ENCODE measurements at regions not wholly inside any gene's neighbourhood (a gene's known extent, or its start where the extent isn't known, plus 50 kb on each side); places are given as distances from the start of the nearest gene placed in this dataset.

GRCh38 chr6:71592643-71593042 lies 293.7 kb upstream of the RIMS1 start:
- TF ChIP-seq, protein P1, sequence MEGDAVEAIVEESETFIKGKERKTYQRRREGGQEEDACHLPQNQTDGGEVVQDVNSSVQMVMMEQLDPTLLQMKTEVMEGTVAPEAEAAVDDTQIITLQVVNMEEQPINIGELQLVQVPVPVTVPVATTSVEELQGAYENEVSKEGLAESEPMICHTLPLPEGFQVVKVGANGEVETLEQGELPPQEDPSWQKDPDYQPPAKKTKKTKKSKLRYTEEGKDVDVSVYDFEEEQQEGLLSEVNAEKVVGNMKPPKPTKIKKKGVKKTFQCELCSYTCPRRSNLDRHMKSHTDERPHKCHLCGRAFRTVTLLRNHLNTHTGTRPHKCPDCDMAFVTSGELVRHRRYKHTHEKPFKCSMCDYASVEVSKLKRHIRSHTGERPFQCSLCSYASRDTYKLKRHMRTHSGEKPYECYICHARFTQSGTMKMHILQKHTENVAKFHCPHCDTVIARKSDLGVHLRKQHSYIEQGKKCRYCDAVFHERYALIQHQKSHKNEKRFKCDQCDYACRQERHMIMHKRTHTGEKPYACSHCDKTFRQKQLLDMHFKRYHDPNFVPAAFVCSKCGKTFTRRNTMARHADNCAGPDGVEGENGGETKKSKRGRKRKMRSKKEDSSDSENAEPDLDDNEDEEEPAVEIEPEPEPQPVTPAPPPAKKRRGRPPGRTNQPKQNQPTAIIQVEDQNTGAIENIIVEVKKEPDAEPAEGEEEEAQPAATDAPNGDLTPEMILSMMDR (IDR thresholded peaks at IDR 0.05 in 4 of 5, conservative IDR thresholded peaks at IDR 0.05 in 1 of 5): no peak
- no peak for TF ChIP-seq POLR2A (IDR thresholded peaks at IDR 0.05)
- no peaks in the 10 kb centered on the region for H3K27me3 ChIP-seq
- in situ Hi-C loops (cut with MboI; ENCODE audit: low sequenced_read_pairs in 4 of 4): no loop called here
- no peaks in the 10 kb centered on the region for H3K36me3 ChIP-seq
- intact Hi-C loops (cut with DNase I; ENCODE audit: low total_unique reads): no loop called here
- DNase-seq: no peak
- no peak overlapping the region for H3K27ac ChIP-seq
- no peak overlapping the region for H3K4me3 ChIP-seq
- no peaks in the 10 kb centered on the region for H3K9me3 ChIP-seq
- H3K4me1 ChIP-seq: no peaks in the 10 kb centered on the region
- no peak for ATAC-seq

DNA sequence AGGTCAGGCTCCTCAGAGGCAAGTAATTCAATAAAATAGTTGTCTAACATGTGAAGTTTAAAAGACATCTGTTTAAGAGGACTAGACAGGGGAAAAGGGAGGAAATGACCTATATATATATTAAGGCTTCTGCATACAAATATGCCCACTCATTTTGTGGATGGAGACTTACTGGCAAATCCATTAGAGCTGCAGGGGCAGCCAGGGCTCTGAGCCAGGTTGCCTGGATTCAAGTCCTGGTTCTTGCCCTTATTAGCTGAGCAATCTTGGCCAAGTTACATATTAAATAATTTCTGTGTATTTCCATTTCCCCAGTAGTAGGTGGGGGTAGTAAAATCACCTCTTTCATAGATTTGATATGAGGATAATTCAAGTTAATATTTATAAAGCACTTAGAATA lies 287.0 kb upstream of the RIMS1 start:
- ATAC-seq: no peak
- Histone ChIP-seq H3K27ac (no peak overlapping the region), H3K27me3 (no peaks in the 10 kb centered on the region), H3K4me1 (no peaks in the 10 kb centered on the region), H3K4me3 (no peak overlapping the region), H3K9me3 (no peaks in the 10 kb centered on the region), H3K36me3 (no peaks in the 10 kb centered on the region)
- in situ Hi-C loops (cut with MboI; ENCODE audit: low sequenced_read_pairs in 4 of 4): no loop called here
- intact Hi-C loops (cut with DNase I; ENCODE audit: low total_unique reads): no loop called here
- no peak for DNase-seq
- TF ChIP-seq POLR2A (IDR thresholded peaks at IDR 0.05): no peak
- TF ChIP-seq, protein P1 (IDR thresholded peaks at IDR 0.05 in 4 of 5, conservative IDR thresholded peaks at IDR 0.05 in 1 of 5): no peak

- Histone ChIP-seq H3K4me1 (no peaks in the 10 kb centered on the region), H3K9me3 (no peaks in the 10 kb centered on the region), H3K27ac (no peak overlapping the region), H3K27me3 (no peaks in the 10 kb centered on the region), H3K4me3 (no peak overlapping the region), H3K36me3 (no peaks in the 10 kb centered on the region)
- in situ Hi-C loops (cut with MboI; ENCODE audit: low sequenced_read_pairs in 4 of 4) (no loop called here), intact Hi-C loops (cut with DNase I; ENCODE audit: low total_unique reads) (no loop called here)
- no peak for TF ChIP-seq POLR2A (IDR thresholded peaks at IDR 0.05)
- TF ChIP-seq, protein P1 (IDR thresholded peaks at IDR 0.05 in 4 of 5, conservative IDR thresholded peaks at IDR 0.05 in 1 of 5): no peak
- DNase-seq: no peak
- no peak for ATAC-seq
Measured at GRCh38 chr6:71602385-71603007, 283.9 kb upstream of the RIMS1 start.

DNA sequence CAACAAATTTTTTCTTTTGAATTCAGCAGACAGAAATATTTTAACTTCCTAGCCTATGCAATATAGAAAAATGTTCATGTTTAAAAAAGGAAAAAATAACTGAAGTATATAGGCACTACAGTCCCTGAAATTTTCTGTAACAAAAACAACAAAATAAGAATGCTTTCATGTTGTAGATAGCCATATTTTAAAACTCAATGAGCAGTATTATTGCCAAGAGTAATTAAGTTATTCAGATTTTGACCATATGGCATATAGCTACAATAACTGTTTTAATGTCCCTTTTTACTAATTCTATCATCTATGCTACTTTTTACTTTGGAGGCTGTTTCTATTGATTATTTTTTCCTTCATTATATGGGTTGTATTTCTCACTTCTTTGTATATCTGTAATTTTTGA lies 283.3 kb upstream of the RIMS1 start:
- H3K4me1 ChIP-seq: no peaks in the 10 kb centered on the region
- ATAC-seq: no peak
- in situ Hi-C loops (cut with MboI; ENCODE audit: low sequenced_read_pairs in 4 of 4): no loop called here
- no peak overlapping the region for H3K4me3 ChIP-seq
- H3K27me3 ChIP-seq: no peaks in the 10 kb centered on the region
- H3K27ac ChIP-seq: no peak overlapping the region
- no peaks in the 10 kb centered on the region for H3K9me3 ChIP-seq
- no peak for DNase-seq
- TF ChIP-seq, protein P1 (IDR thresholded peaks at IDR 0.05 in 4 of 5, conservative IDR thresholded peaks at IDR 0.05 in 1 of 5): no peak
- no peak for TF ChIP-seq POLR2A (IDR thresholded peaks at IDR 0.05)
- H3K36me3 ChIP-seq: no peaks in the 10 kb centered on the region
- intact Hi-C loops (cut with DNase I; ENCODE audit: low total_unique reads): no loop called here

DNA sequence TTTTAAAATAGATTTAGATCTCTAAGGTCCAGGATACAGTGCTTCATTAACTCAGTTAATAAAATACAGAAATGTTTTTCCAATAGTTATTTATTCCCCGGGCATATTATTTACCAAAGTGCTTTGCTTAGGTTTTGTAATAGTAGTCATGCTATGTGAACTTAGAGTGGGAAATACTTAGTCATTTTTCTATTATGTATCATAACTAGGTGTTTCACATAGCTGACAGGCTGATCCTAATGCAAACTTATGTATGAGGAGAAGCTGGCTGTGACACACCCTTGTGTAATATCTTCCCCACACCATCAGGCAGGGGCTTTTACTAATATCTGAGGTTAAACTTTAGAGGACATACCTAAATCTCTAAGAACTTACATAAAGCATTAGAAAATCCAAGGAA lies 277.7 kb upstream of the RIMS1 start:
- TF ChIP-seq, protein P1 (IDR thresholded peaks at IDR 0.05 in 4 of 5, conservative IDR thresholded peaks at IDR 0.05 in 1 of 5): no peak
- TF ChIP-seq POLR2A (IDR thresholded peaks at IDR 0.05): no peak
- no peaks in the 10 kb centered on the region for H3K4me1 ChIP-seq
- ATAC-seq (no peak), DNase-seq (no peak)
- no peak overlapping the region for H3K27ac ChIP-seq
- intact Hi-C loops (cut with DNase I; ENCODE audit: low total_unique reads): no loop called here
- no peak overlapping the region for H3K4me3 ChIP-seq
- no peaks in the 10 kb centered on the region for H3K27me3 ChIP-seq
- in situ Hi-C loops (cut with MboI; ENCODE audit: low sequenced_read_pairs in 4 of 4): no loop called here
- no peaks in the 10 kb centered on the region for H3K9me3 ChIP-seq
- no peaks in the 10 kb centered on the region for H3K36me3 ChIP-seq
